Fibroblast of lung (primary cell): ENCODE measurements at regions not wholly inside any gene's neighbourhood (a gene's known extent, or its start where the extent isn't known, plus 50 kb on each side); places are given as distances from the start of the nearest gene placed in this dataset.

ENCODE experiments used
- CTCF ChIP-seq, 2 donors: IDR thresholded peaks in 1 of 2; conservative IDR thresholded peaks in 1 of 2; 1 replicate in 1 of 2; 2 replicates in 1 of 2; pipeline ENCODE4 v1.5.1; 2011 to 2012; ENCODE audit warnings: low read length in 2 of 2, control low read depth in 1 of 2, inconsistent platforms in 1 of 2, low read depth in 1 of 2, mild to moderate bottlenecking in 1 of 2
- EZH2 ChIP-seq: IDR thresholded peaks from 2 replicates; pipeline ENCODE4 v1.5.1; 2012; ENCODE audit warnings: low read length, control low read depth, mild to moderate bottlenecking; ENCODE audit errors: missing control alignments

- TF ChIP-seq EZH2 (no peak), CTCF (conservative IDR thresholded peaks at IDR 0.05 in 1 of 2, IDR thresholded peaks at IDR 0.05 in 1 of 2; ENCODE audit: low read depth in 1 of 2, low read length in 2 of 2) (no peak)
Observed at GRCh38 chr3:118369892-118370491, 664.7 kb downstream of the IGSF11 start.
